HL-60 (cell line): ENCODE measurements at regions not wholly inside any gene's neighbourhood (a gene's known extent, or its start where the extent isn't known, plus 50 kb on each side); places are given as distances from the start of the nearest gene placed in this dataset.

Experiments
- DNase-seq, 2 experiments: peaks; one replicate each; pipeline ENCODE4 v3.0.0-alpha.2; 2010 to 2020; ENCODE audit warnings: low read depth in 1 of 2, low spot score in 1 of 2
- H3K27ac ChIP-seq: fragments of 250-450 bp; sonication (Bioruptor Pico); replicated peaks from 2 replicates; pipeline ENCODE4 v1.5.1; 2020; ENCODE audit warnings: mild to moderate bottlenecking, moderate library complexity
- H3K27me3 ChIP-seq: fragments of 250-450 bp; sonication (Bioruptor Pico); 2 replicates; pipeline ENCODE4 v1.5.1; 2021; ENCODE audit warnings: mild to moderate bottlenecking, moderate library complexity; ENCODE audit not compliant: insufficient read depth, poor library complexity, severe bottlenecking
- H3K4me3 ChIP-seq: replicated peaks from 2 replicates; pipeline ENCODE4 v1.5.1; 2011; ENCODE audit warnings: mild to moderate bottlenecking, control low read depth, low read length; ENCODE audit not compliant: insufficient read depth
- CTCF ChIP-seq: IDR thresholded peaks from one replicate; pipeline ENCODE4 v1.5.1; 2011; ENCODE audit warnings: low read length, control low read depth, inconsistent platforms; ENCODE audit not compliant: insufficient read depth
- GABPA ChIP-seq: IDR thresholded peaks from 2 replicates; pipeline ENCODE4 v1.6.1; 2012; ENCODE audit warnings: low read depth
- POLR2AphosphoS5 ChIP-seq: IDR thresholded peaks from 2 replicates; pipeline ENCODE4 v1.6.1; 2012; ENCODE audit warnings: low read depth
- REST ChIP-seq: IDR thresholded peaks from 2 replicates; pipeline ENCODE4 v1.6.1; 2012; ENCODE audit warnings: low read depth; ENCODE audit not compliant: insufficient replicate concordance
- SPI1 ChIP-seq: IDR thresholded peaks from 2 replicates; pipeline ENCODE4 v1.6.1; 2012; ENCODE audit warnings: low read depth, mild to moderate bottlenecking, borderline replicate concordance

DNA sequence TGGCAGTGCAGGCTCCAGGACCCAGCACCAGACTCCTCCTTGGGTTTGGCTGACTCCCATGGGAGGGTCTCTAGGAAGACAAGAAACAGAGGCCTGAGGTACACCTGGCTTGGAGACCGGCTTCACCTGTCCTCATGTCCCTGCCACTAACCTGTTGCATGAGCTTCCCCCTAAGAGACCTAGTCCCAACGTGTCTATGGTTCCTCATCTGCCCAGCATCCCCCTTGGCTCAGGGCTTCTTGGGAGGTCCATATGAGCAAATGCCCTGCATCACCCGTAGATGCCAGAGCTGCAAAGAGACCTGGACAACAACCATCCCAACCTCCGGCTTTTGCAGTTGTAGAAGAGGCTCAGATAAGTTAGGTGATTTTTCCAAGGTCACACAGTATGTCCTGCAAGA, 123.5 kb downstream of the BUD13 start:
- Histone ChIP-seq H3K27ac (no peak overlapping the region), H3K4me3 (no peak overlapping the region), H3K27me3 (no peaks in the 10 kb centered on the region)
- no peak for DNase-seq
- TF ChIP-seq REST: no peak
- TF ChIP-seq POLR2AphosphoS5: no peak
- no peak for TF ChIP-seq SPI1
- no peak for TF ChIP-seq GABPA
- TF ChIP-seq CTCF: no peak

GRCh38 chr11:116648247-116649174, 124.3 kb downstream of the BUD13 start:
- no peak overlapping the region for H3K4me3 ChIP-seq
- DNase-seq: no peak
- no peak for TF ChIP-seq CTCF
- TF ChIP-seq POLR2AphosphoS5: no peak
- TF ChIP-seq REST: no peak
- TF ChIP-seq GABPA: no peak
- TF ChIP-seq SPI1: no peak
- no peak overlapping the region for H3K27ac ChIP-seq
- no peaks in the 10 kb centered on the region for H3K27me3 ChIP-seq

DNA sequence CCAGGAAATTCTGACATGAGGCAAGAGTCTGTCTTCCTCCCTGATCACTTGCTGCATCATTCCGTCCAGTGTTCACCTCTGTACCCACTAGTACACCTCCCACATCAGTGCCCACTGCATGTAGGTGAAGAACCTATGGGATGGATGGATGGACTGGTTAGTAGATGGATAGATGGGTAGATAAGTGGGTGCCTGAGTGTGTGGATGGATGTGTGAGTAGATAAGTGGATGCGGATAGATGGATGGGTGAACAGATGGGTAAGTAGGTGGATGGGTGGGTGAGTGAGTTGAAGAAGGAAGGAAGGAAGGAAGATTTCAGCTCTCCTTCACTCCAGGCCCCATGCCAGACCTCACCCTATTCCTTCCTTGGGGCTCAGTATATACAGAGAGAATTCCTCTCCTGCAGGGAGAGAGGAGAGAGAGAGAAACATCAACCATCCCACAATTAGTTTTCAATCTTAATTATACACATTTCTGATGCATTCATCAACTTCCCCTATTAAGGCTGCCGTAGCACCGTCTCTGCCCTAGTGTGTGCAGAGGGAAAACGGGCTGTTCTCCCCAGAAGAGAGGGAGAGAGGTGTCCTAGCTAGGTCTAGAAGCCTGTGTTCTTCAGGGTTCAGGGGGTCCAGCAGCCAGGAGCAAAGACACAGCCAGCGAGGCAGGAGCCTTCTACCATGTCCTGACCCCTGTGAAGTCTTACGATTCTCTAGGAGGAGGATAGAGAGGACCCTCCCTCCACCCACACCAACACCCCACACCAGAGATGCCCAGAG, 125.3 kb downstream of the BUD13 start:
- DNase-seq: no peak
- no peak for TF ChIP-seq SPI1
- TF ChIP-seq POLR2AphosphoS5: no peak
- TF ChIP-seq REST: no peak
- no peak for TF ChIP-seq GABPA
- TF ChIP-seq CTCF: no peak
- no peaks in the 10 kb centered on the region for H3K27me3 ChIP-seq
- H3K4me3 ChIP-seq: no peak overlapping the region
- no peak overlapping the region for H3K27ac ChIP-seq
